ENCODE measurements at regions not wholly inside any gene's neighbourhood (a gene's known extent, or its start where the extent isn't known, plus 50 kb on each side); places are given as distances from the start of the nearest gene placed in this dataset.

GRCh38 chr13:33659466-33659865, 158.5 kb upstream of the RFC3 start:
- H4K5ac ChIP-seq (ENCODE audit: insufficient read length, low read depth, low read length), result no peak overlapping the region
- H2BK5ac ChIP-seq (ENCODE audit: insufficient read length, low read length), result no peak overlapping the region
- no peak overlapping the region for H4K8ac ChIP-seq (replicated peaks; ENCODE audit: insufficient read length, low read depth, low read length)
- H3K18ac ChIP-seq (ENCODE audit: insufficient read length, low read depth, low read length), result no peak overlapping the region
- no peaks in the 10 kb centered on the region for H3K9me3 ChIP-seq (ENCODE audit: control insufficient read depth, low read depth, low read length)
- H3K4me1 ChIP-seq (ENCODE audit: insufficient read depth, low read length), result no peaks in the 10 kb centered on the region
- H2AK5ac ChIP-seq (ENCODE audit: insufficient read length, low read length), result no peak overlapping the region
- no peak overlapping the region for H3K14ac ChIP-seq (ENCODE audit: insufficient read depth, low read length)
- TF ChIP-seq CTCF (conservative IDR thresholded peaks at IDR 0.05), result no peak
- H3K9me3 Mint-ChIP-seq, result peaks cover 0 to 4% of the 10 kb centered on the region in 2 experiments; a peak in 2 of 5 replicates
- H3K27ac Mint-ChIP-seq, result no peak overlapping the region
- H3K4me3 Mint-ChIP-seq, result no peak overlapping the region
- no peak overlapping the region for H3T11ph ChIP-seq (ENCODE audit: low read length)
- H3K4me1 Mint-ChIP-seq, result peaks cover 0 to 7% of the 10 kb centered on the region in 2 experiments; a peak in 1 of 4 replicates
- no CpG with 5 or more reads among the region's 4 CpGs for WGBS (ENCODE audit: extremely low coverage, insufficient read length, low lambda C conversion rate)
- no peak for DNase-seq
- no peaks in the 10 kb centered on the region for H4K20me1 ChIP-seq (ENCODE audit: control insufficient read depth, insufficient read depth, insufficient read length)
- no peaks in the 10 kb centered on the region for H3K79me2 ChIP-seq (ENCODE audit: insufficient read depth, low read length)
- H3K27me3 ChIP-seq (ENCODE audit: insufficient read depth, low read length), result no peaks in the 10 kb centered on the region
- no peak overlapping the region for H2BK15ac ChIP-seq (ENCODE audit: low read depth, low read length)
- H4K91ac ChIP-seq (ENCODE audit: insufficient read length, low read depth, low read length), result no peak overlapping the region
- no peaks in the 10 kb centered on the region; the same call in 1 of the 2 replicates for H3K27me3 Mint-ChIP-seq (ENCODE audit: low read depth)
- H3K27ac ChIP-seq (ENCODE audit: insufficient read length, low read depth, low read length), result no peak overlapping the region
- H3K23me2 ChIP-seq (ENCODE audit: insufficient read length, low read depth, low read length, poor library complexity, severe bottlenecking), result no peaks in the 10 kb centered on the region
- no peak overlapping the region for H3K9ac ChIP-seq (ENCODE audit: extremely low read depth, insufficient read length, low read length)
- H3K79me1 ChIP-seq (ENCODE audit: insufficient read depth, low read depth, low read length, poor library complexity, severe bottlenecking), result no peaks in the 10 kb centered on the region
- H3K56ac ChIP-seq (ENCODE audit: insufficient read length, low read depth, low read length), result no peak overlapping the region
- no peak overlapping the region for H2BK20ac ChIP-seq (ENCODE audit: low read depth, low read length, poor library complexity, severe bottlenecking)
- H2AFZ ChIP-seq (ENCODE audit: low read length), result no peak overlapping the region
- peaks cover 2 to 9% (median 2%) of the 10 kb centered on the region in 3 experiments; a peak in 3 of 7 replicates for H3K36me3 Mint-ChIP-seq (ENCODE audit: insufficient read depth in 1 of 3, low read depth in 3 of 3)
- no peak overlapping the region for H3K4ac ChIP-seq (ENCODE audit: low read depth, low read length)
- H2BK120ac ChIP-seq (ENCODE audit: low read depth, low read length, poor library complexity, severe bottlenecking), result no peak overlapping the region
- H3K4me2 ChIP-seq (ENCODE audit: insufficient read depth, insufficient read length, low read length), result no peak overlapping the region
- H2BK12ac ChIP-seq (ENCODE audit: insufficient read length, low read depth, low read length), result no peak overlapping the region
- no peak overlapping the region for H3K23ac ChIP-seq (ENCODE audit: insufficient read length, low read depth, low read length)
